ENCODE measurements at regions not wholly inside any gene's neighbourhood (a gene's known extent, or its start where the extent isn't known, plus 50 kb on each side); places are given as distances from the start of the nearest gene placed in this dataset.

DNA sequence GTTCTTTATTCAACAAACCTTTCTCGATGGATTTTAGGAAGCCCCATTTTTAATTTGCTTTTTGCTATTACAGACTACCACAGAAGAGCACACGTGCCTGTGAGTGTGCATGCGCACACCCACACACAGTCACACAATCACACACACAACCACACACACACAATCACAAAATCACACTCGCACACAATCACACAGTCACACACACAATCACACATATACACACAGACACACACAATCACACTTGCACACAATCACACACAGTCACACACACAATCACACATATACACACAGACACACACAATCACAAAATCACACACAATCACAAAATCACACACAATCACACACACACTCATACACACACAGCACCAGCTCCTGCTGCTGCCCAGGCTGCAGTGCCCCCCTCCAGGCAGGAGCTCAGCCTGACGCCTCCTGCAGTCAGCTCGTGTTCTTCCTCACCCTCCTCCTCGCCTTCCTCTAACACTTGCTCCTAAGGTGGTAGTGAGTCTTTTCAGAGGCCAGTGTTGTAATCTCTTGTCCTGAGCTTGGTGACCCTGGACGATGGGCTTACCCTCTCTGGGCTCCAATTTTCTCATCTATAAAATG, 125.0 kb upstream of the SOX1 start:
- ATAC-seq (ENCODE audit: insufficient read depth, low FRiP score) (no peak), DNase-seq (no peak)
- TF ChIP-seq, protein P1, sequence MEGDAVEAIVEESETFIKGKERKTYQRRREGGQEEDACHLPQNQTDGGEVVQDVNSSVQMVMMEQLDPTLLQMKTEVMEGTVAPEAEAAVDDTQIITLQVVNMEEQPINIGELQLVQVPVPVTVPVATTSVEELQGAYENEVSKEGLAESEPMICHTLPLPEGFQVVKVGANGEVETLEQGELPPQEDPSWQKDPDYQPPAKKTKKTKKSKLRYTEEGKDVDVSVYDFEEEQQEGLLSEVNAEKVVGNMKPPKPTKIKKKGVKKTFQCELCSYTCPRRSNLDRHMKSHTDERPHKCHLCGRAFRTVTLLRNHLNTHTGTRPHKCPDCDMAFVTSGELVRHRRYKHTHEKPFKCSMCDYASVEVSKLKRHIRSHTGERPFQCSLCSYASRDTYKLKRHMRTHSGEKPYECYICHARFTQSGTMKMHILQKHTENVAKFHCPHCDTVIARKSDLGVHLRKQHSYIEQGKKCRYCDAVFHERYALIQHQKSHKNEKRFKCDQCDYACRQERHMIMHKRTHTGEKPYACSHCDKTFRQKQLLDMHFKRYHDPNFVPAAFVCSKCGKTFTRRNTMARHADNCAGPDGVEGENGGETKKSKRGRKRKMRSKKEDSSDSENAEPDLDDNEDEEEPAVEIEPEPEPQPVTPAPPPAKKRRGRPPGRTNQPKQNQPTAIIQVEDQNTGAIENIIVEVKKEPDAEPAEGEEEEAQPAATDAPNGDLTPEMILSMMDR (IDR thresholded peaks at IDR 0.05; ENCODE audit: control extremely low read depth, extremely low read depth): no peak
- Histone ChIP-seq H3K4me1 (ENCODE audit: control insufficient read depth in 5 of 5, insufficient read depth in 5 of 5, low read length in 5 of 5) (no peaks in the 10 kb centered on the region), H3K36me3 (ENCODE audit: control insufficient read depth in 4 of 4, insufficient read depth in 4 of 4, low read length in 4 of 4) (no peaks in the 10 kb centered on the region), H3K4me3 (no peak overlapping the region), H3K9me3 (ENCODE audit: control insufficient read depth in 4 of 4, insufficient read depth in 3 of 4, low read length in 3 of 4) (peaks cover 0 to 3% (median under 1%) of the 10 kb centered on the region in 4 donors), H3K27ac (ENCODE audit: low read depth in 1 of 2, low read length in 1 of 2) (no peak overlapping the region), H3K27me3 (ENCODE audit: control insufficient read depth in 3 of 3, insufficient read depth in 3 of 3, low read length in 2 of 3) (peaks cover 0 to 40% (median 10%) of the 10 kb centered on the region in 3 donors), H3K9ac (ENCODE audit: insufficient read depth in 1 of 2, low read length in 2 of 2) (no peak overlapping the region)
- 76 to 84% methylated on average over 8 of the region's 8 CpGs for WGBS, 2 donors

DNA sequence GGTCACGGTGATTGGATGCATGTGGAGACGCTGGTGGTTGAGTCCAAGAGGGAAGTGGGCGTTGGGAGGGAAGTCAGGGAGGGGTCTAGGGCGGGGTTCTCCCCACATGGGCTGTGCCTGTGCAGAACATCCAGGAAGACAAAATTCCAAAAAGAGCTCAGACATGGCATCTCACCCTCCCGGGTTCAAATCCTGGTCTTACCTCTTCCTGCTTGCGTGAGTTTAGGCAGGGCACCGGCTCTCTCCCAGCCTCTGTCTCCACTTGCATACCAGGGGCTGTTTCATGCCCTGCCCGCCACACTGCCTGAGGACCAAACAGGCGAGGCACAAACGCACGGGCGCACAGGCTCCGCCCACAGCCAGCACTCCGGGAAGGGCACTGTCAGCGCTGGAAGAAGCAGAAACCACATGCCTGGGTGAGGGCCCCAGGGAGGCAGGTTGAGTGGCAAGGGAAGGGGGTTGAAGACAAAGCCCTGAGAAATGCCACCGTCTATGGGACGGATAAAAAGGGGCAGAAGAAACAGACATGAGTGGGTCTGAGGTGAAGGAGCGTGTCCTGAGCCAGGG, 123.6 kb upstream of the SOX1 start:
- no peaks in the 10 kb centered on the region for H3K36me3 ChIP-seq (ENCODE audit: control insufficient read depth in 4 of 4, insufficient read depth in 4 of 4, low read length in 4 of 4)
- no peak overlapping the region for H3K4me3 ChIP-seq
- TF ChIP-seq, protein P1 (IDR thresholded peaks at IDR 0.05; ENCODE audit: control extremely low read depth, extremely low read depth): no peak
- no peaks in the 10 kb centered on the region for H3K4me1 ChIP-seq (ENCODE audit: control insufficient read depth in 5 of 5, insufficient read depth in 5 of 5, low read length in 5 of 5)
- ATAC-seq (ENCODE audit: insufficient read depth, low FRiP score) (no peak), DNase-seq (no peak)
- H3K27me3 ChIP-seq (ENCODE audit: control insufficient read depth in 3 of 3, insufficient read depth in 3 of 3, low read length in 2 of 3): peaks cover 0 to 32% (median 10%) of the 10 kb centered on the region in 3 donors
- H3K27ac ChIP-seq (ENCODE audit: low read depth in 1 of 2, low read length in 1 of 2): no peak overlapping the region
- 68 to 77% methylated on average over 18 of the region's 18 CpGs for WGBS, 2 donors
- H3K9me3 ChIP-seq (ENCODE audit: control insufficient read depth in 4 of 4, insufficient read depth in 3 of 4, low read length in 3 of 4): peaks cover 0 to 3% (median under 1%) of the 10 kb centered on the region in 4 donors
- no peak overlapping the region for H3K9ac ChIP-seq (ENCODE audit: insufficient read depth in 1 of 2, low read length in 2 of 2)

DNA sequence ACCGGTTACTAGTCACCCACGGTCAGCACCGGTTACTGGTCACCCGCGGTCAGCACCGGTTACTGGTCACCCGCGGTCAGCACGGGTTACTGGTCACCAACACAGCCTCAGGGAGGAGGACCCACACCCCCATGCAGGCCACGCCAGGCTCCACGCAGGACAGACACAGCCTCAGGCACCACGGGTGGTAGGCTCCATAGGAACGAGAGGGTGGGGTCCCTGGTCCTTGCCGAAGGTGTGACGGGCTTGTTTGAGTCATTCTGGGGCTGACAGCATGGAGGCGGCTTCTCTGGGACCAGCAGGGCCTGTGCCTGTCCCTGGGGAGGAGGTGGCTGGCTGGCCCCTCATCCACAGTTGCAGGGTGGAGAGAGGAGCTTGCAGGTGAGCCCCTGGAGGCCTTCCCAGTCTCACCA, 122.8 kb upstream of the SOX1 start:
- ATAC-seq (ENCODE audit: insufficient read depth, low FRiP score) (no peak), DNase-seq (no peak)
- TF ChIP-seq, protein P1 (IDR thresholded peaks at IDR 0.05; ENCODE audit: control extremely low read depth, extremely low read depth): no peak
- Histone ChIP-seq H3K9ac (ENCODE audit: insufficient read depth in 1 of 2, low read length in 2 of 2) (no peak overlapping the region), H3K36me3 (ENCODE audit: control insufficient read depth in 4 of 4, insufficient read depth in 4 of 4, low read length in 4 of 4) (no peaks in the 10 kb centered on the region), H3K9me3 (ENCODE audit: control insufficient read depth in 4 of 4, insufficient read depth in 3 of 4, low read length in 3 of 4) (peaks cover 0 to 4% (median under 1%) of the 10 kb centered on the region in 4 donors), H3K27me3 (ENCODE audit: control insufficient read depth in 3 of 3, insufficient read depth in 3 of 3, low read length in 2 of 3) (peaks cover 0 to 26% (median 9%) of the 10 kb centered on the region in 3 donors), H3K4me1 (ENCODE audit: control insufficient read depth in 5 of 5, insufficient read depth in 5 of 5, low read length in 5 of 5) (no peaks in the 10 kb centered on the region), H3K27ac (ENCODE audit: low read depth in 1 of 2, low read length in 1 of 2) (no peak overlapping the region), H3K4me3 (no peak overlapping the region)
- WGBS, 2 donors: 80 to 82% methylated on average over 16 of the region's 16 CpGs
